Psoas muscle (tissue), 7 donors: ENCODE measurements at regions not wholly inside any gene's neighbourhood (a gene's known extent, or its start where the extent isn't known, plus 50 kb on each side); places are given as distances from the start of the nearest gene placed in this dataset.
A peak's percentile ranks its signal among the peaks of the same experiment; 100 is the strongest.

Experiments
- ATAC-seq, 4 donors: fragments of 200-7000 bp; cut with Tn5 transposase; one replicate each; pipeline ENCODE4 v1.9.1; 2020; ENCODE audit warnings: moderate library complexity in 3 of 4, mild to moderate bottlenecking in 2 of 4
- DNase-seq, 2 donors: peaks; one replicate each; pipeline ENCODE4 v3.0.0-alpha.2; 2020
- H3K27ac ChIP-seq: fragments of 200-600 bp; one replicate; pipeline ENCODE4 v1.8.0; 2022
- H3K27me3 ChIP-seq, 3 donors: fragments of 200-600 bp in 1 of 3; one replicate each; pipeline versions ENCODE4 v1.6.1 to v1.8.0; 2013 to 2022; ENCODE audit warnings: low read length in 2 of 3, mild to moderate bottlenecking in 2 of 3, moderate library complexity in 1 of 3; ENCODE audit not compliant: insufficient read depth in 3 of 3
- H3K36me3 ChIP-seq, 2 donors: fragments of 200-600 bp in 1 of 2; one replicate each; pipeline versions ENCODE4 v1.6.1 to v1.8.0; 2013 to 2022; ENCODE audit warnings: low read depth in 1 of 2, mild to moderate bottlenecking in 1 of 2, moderate library complexity in 1 of 2; ENCODE audit not compliant: insufficient read depth in 1 of 2
- H3K4me1 ChIP-seq: fragments of 200-600 bp; one replicate; pipeline ENCODE4 v1.8.0; 2022
- H3K4me3 ChIP-seq: fragments of 200-600 bp; one replicate; pipeline ENCODE4 v1.8.0; 2022; ENCODE audit warnings: mild to moderate bottlenecking
- H3K9me3 ChIP-seq: fragments of 200-600 bp; one replicate; pipeline ENCODE4 v1.8.0; 2022
- WGBS, 3 donors: extraction: QIAGEN DNeasy Blood & Tissue Kit; methylation state at CpG; one replicate each; pipeline versions ENCODE4 v1.1.6 to v1.1.7; 2013; 5-methylcytosine and 5-hydroxymethylcytosine counted together
- intact Hi-C, 2 donors: fragments of 100-400 bp; cut with DNase I; formaldehyde crosslinking; loops; one replicate each; pipeline versions ENCODE4 v1.11.0 to v1.14.2; 2022
- TF ChIP-seq, protein P1 (sequence below): fragments of 200-600 bp; IDR thresholded peaks from one replicate; pipeline ENCODE4 v1.8.0; 2022; ENCODE audit warnings: antibody characterized with exemption
- donor health status: healthy with polysubstance abuse.
- donor health status: DM: no; HTN: no; CAD: no; lungs with moderate emphysema.
- donor health status: Bipolar disorder and iron deficiency.
- donor health status: healthy.
- donor health status: DM: yes; HTN: yes; CAD: no.
- donor health status: DM: no; HTN: no; CAD: no.
- donor health status: DM: yes; HTN: yes; CAD: no.

DNA sequence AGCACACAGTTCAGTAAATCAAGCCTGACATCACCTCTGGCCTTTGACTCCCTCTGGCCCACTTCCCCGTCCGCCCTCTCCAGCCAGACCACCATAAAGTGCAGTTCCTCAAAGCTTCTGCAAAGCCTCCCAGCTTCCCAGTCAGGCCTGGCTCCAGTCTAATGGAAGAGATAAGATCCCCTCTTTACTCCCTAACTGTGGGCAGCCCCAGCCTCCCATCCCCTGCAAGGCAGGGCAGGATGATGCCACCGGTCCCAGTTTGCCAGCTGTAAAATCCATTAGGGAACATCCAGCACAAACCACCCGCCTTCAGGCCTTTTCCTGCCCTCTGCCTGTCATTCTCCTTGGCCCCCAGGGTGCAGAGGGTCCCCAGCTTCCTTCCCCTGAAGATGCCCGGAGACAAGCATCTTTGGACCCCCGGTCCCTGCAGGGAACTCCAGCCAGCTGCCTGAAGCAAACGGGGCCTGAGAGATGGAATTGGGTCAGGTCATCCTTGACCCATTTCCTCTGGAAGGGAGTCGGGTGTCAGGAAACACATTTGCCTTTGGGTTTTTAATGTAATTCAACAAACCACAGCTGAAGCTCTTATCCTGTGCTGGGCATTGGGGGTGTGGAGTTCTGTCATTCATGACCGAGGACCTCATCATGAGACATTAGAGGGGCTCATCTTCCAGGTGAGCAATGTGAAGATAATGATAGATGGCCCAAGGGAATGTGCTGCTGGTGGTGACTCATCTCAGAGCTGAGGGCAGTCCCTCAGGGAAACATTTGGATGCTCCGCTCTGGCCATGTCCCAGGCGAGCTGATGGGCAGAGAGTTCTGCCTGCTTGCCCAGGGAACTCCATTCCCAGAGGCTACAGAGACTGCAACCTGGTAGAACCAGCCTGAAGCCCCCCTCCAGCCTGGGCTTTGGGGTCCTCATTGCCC, 93.8 kb upstream of the CLMN start:
- no peaks in the 10 kb centered on the region for H3K4me1 ChIP-seq
- TF ChIP-seq, protein P1, sequence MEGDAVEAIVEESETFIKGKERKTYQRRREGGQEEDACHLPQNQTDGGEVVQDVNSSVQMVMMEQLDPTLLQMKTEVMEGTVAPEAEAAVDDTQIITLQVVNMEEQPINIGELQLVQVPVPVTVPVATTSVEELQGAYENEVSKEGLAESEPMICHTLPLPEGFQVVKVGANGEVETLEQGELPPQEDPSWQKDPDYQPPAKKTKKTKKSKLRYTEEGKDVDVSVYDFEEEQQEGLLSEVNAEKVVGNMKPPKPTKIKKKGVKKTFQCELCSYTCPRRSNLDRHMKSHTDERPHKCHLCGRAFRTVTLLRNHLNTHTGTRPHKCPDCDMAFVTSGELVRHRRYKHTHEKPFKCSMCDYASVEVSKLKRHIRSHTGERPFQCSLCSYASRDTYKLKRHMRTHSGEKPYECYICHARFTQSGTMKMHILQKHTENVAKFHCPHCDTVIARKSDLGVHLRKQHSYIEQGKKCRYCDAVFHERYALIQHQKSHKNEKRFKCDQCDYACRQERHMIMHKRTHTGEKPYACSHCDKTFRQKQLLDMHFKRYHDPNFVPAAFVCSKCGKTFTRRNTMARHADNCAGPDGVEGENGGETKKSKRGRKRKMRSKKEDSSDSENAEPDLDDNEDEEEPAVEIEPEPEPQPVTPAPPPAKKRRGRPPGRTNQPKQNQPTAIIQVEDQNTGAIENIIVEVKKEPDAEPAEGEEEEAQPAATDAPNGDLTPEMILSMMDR, result no peak
- WGBS, 3 donors, result 64 to 69% (median 69%) methylated on average over 11 of the region's 11 CpGs
- ATAC-seq (no peak), DNase-seq (no peak)
- no peaks in the 10 kb centered on the region for H3K27me3 ChIP-seq
- no peak overlapping the region for H3K4me3 ChIP-seq
- no peak overlapping the region for H3K27ac ChIP-seq
- intact Hi-C loops, result no loop called here
- H3K36me3 ChIP-seq, result peaks cover 0 to 15% of the 10 kb centered on the region in 2 donors
- no peaks in the 10 kb centered on the region for H3K9me3 ChIP-seq

DNA sequence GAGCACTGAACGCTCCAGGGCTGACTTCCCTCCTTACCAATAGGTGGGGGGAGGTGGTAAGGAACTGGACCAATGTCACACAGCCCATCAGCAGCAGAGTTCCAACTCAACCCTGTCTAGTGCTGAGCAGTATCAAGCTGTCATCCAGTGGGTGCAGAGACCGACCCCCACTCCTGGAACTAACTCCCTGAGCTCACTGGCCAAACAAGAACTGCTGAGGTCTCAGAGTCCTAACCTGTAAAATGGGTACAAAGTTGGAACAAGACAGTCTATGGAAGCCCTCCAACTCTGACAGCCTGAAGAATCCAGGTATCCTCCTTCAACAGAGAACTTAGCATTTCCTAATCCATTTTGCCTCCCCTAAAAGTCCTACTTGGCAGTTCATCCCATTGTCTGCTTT, 91.1 kb upstream of the CLMN start:
- DNase-seq, result no peak
- H3K27me3 ChIP-seq, result no peaks in the 10 kb centered on the region
- H3K9me3 ChIP-seq, result no peaks in the 10 kb centered on the region
- intact Hi-C loops, result no loop called here
- no peak overlapping the region for H3K27ac ChIP-seq
- TF ChIP-seq, protein P1, result no peak
- 47 to 74% (median 70%) methylated on average over 2 of the region's 2 CpGs for WGBS, 3 donors
- ATAC-seq, result no peak
- H3K4me3 ChIP-seq, result no peak overlapping the region
- H3K4me1 ChIP-seq, result no peaks in the 10 kb centered on the region
- H3K36me3 ChIP-seq, result no peaks in the 10 kb centered on the region

DNA sequence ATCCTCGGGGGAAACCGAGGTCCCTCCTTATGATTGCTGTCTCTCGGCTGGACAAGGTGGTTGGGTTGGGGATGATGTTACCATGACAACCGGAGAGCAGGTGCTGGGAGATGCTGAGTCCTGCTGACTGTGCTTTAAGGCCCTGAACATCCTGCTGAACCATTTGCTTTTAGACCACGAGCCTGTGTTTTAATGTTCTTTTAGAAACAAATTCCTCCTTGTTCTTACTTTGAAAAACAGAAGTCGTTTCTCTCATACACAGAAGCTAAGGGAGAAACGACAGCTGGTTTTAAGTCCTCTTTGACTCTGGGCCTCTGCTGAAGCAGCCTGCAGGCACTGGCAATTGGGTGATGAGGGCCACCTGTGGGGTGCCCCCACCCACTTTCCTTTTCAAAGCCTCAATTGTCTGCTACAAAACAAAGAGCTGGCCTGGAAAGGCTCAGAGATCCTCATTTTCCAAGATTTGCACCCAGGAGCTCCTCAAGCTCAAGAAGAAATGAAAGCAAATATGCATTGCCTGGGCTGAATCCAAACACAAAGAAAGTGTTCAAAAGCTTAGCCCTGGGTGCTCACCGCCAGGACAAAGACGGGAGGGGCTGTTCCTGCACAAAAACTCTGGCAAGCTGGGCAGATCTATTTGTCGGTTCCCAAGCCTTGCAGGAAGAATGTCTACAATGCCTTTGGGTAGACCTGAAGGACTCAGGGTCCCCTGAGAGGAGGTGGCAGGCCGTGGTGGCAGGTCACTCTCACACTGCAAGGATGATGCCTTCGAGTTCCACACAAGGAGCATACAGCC, 90.0 kb upstream of the CLMN start:
- ATAC-seq (no peak), DNase-seq (no peak)
- Histone ChIP-seq H3K9me3 (no peaks in the 10 kb centered on the region), H3K4me1 (no peaks in the 10 kb centered on the region), H3K27me3 (no peaks in the 10 kb centered on the region), H3K4me3 (no peak overlapping the region), H3K27ac (peak overlapping the region; percentile 9), H3K36me3 (no peaks in the 10 kb centered on the region)
- intact Hi-C loops, result no loop called here
- TF ChIP-seq, protein P1, result no peak
- WGBS, 3 donors, result 52 to 62% (median 53%) methylated on average over 12 of the region's 12 CpGs

DNA sequence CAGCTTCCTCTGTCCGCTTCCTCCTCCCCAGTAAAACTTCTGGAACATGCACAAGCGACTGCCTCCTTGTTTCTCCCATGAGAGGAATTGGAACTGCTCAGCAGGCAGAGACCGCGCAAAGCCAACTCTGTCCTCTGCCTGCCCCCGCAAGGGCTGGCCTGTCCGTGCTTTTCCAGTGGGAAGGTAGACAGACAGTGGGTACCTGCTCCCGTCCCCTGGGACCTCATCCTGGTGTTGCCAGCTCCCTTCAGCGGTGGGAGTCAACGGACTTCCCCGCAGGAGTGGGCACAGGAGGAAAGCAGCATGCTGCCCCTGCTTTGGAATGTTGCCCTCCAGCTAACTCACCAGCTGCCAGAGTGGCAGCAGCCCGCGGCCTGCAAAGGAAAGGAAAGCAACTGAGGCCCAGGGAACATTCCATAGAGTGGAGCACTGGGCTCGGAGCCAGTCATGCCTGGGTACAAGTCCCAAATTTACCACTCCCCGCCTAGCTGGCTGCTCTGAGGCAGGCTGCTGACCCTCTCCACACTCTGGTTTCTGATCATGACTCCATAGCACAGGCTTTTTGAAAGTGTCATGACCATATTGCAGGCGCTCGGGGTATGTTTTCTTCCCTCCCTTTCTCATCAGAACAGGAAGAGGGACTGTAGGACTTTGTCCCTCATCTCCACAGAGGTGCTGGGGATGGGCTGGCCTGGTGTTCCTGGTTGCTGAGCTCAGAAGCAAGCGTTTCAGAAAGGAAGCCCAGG, 89.2 kb upstream of the CLMN start:
- WGBS, 3 donors, result 26 to 43% (median 30%) methylated on average over 17 of the region's 17 CpGs
- TF ChIP-seq, protein P1, result no peak
- DNase-seq (no peak), ATAC-seq (no peak)
- intact Hi-C loops, result no loop called here
- no peaks in the 10 kb centered on the region for H3K36me3 ChIP-seq
- peak overlapping the region; percentile 23 for H3K27ac ChIP-seq
- H3K27me3 ChIP-seq, result no peaks in the 10 kb centered on the region
- no peaks in the 10 kb centered on the region for H3K9me3 ChIP-seq
- no peak overlapping the region for H3K4me3 ChIP-seq
- H3K4me1 ChIP-seq, result no peaks in the 10 kb centered on the region
